Right ventricle myocardium inferior (tissue), 1 donor: ENCODE measurements at regions not wholly inside any gene's neighbourhood (a gene's known extent, or its start where the extent isn't known, plus 50 kb on each side); places are given as distances from the start of the nearest gene placed in this dataset.

ENCODE experiments used
- ATAC-seq: fragments of 200-7000 bp; cut with Tn5 transposase; one replicate; pipeline ENCODE4 v1.9.1; 2020; ENCODE audit warnings: mild to moderate bottlenecking, moderate library complexity
- DNase-seq: peaks from one replicate; pipeline ENCODE4 v3.0.0; 2021; ENCODE audit errors: missing footprints
- intact Hi-C: fragments of 100-400 bp; cut with DNase I; formaldehyde crosslinking; loops from one replicate; pipeline ENCODE4 v1.11.0; 2022
- donor health status: DM: no; HTN: yes; CAD: no; lungs with severe emphysema.

GRCh38 chr1:17877316-17877715, 122.2 kb downstream of the ACTL8 start:
- no peak for DNase-seq
- ATAC-seq: no peak
- intact Hi-C loops: no loop called here

- intact Hi-C loops: no loop called here
- ATAC-seq: no peak
- DNase-seq: no peak
These were observed 122.8 kb downstream of the ACTL8 start for GRCh38 chr1:17877896-17878295.

GRCh38 chr1:17878837-17879236, 123.7 kb downstream of the ACTL8 start:
- ATAC-seq: no peak
- DNase-seq: no peak

GRCh38 chr1:17880449-17880848, 125.3 kb downstream of the ACTL8 start:
- DNase-seq: no peak
- no peak for ATAC-seq

More at GRCh38 chr1:17878837-17879236, 123.7 kb downstream of the ACTL8 start:
- intact Hi-C loops: no loop called here

GRCh38 chr1:17881761-17882160, 126.6 kb downstream of the ACTL8 start:
- DNase-seq: no peak
- intact Hi-C loops: no loop called here
- ATAC-seq: peak; percentile 68

More at GRCh38 chr1:17880449-17880848, 125.3 kb downstream of the ACTL8 start:
- intact Hi-C loops: no loop called here

GRCh38 chr1:17883136-17883535, 128.0 kb downstream of the ACTL8 start:
- DNase-seq: no peak
- intact Hi-C loops: no loop called here

GRCh38 chr1:17883662-17884395, 128.7 kb downstream of the ACTL8 start:
- ATAC-seq: no peak
- no peak for DNase-seq
- intact Hi-C loops: no loop called here

More at GRCh38 chr1:17883136-17883535, 128.0 kb downstream of the ACTL8 start:
- ATAC-seq: no peak

GRCh38 chr1:17885663-17886320, 130.7 kb downstream of the ACTL8 start:
- intact Hi-C loops: no loop called here
- DNase-seq (no peak), ATAC-seq (no peak)

- intact Hi-C loops: no loop called here
- ATAC-seq: no peak
- DNase-seq: no peak
These were observed 131.3 kb downstream of the ACTL8 start for GRCh38 chr1:17886386-17886785.

- ATAC-seq (no peak), DNase-seq (no peak)
- intact Hi-C loops: no loop called here
These were observed 131.8 kb downstream of the ACTL8 start for GRCh38 chr1:17886838-17887441.

- no peak for DNase-seq
- ATAC-seq: no peak
- intact Hi-C loops: no loop called here
These were observed 132.7 kb downstream of the ACTL8 start for GRCh38 chr1:17887661-17888371.

GRCh38 chr1:17890056-17890814, 135.1 kb downstream of the ACTL8 start:
- no peak for ATAC-seq
- no peak for DNase-seq
- intact Hi-C loops: loop anchor here (2.0 to 5.0 kb wide), 2 partner anchors 15 to 73 kb away; no protein-coding TSS in a partner anchor

GRCh38 chr1:17890815-17891191, 135.7 kb downstream of the ACTL8 start:
- ATAC-seq (no peak), DNase-seq (no peak)
- intact Hi-C loops: loop anchor here (2.0 to 5.0 kb wide), 2 partner anchors 16 to 74 kb away; no protein-coding TSS in a partner anchor

GRCh38 chr1:17891205-17892110, 136.3 kb downstream of the ACTL8 start:
- peak; percentile 76 for DNase-seq
- intact Hi-C loops: loop anchor here (2.0 to 5.0 kb wide), 2 partner anchors 17 to 74 kb away; no protein-coding TSS in a partner anchor
- peak; percentile 70 for ATAC-seq

- peak; percentile 76 for DNase-seq
- ATAC-seq: peak; percentile 77
These were observed 137.1 kb downstream of the ACTL8 start for GRCh38 chr1:17892225-17892624.

GRCh38 chr1:17892851-17893250, 137.7 kb downstream of the ACTL8 start:
- DNase-seq: no peak
- intact Hi-C loops: loop anchor here (5.0 kb wide), 1 partner anchor 76 kb away; no protein-coding TSS in a partner anchor
- no peak for ATAC-seq

More at GRCh38 chr1:17892225-17892624, 137.1 kb downstream of the ACTL8 start:
- intact Hi-C loops: loop anchor here (5.0 kb wide), 1 partner anchor 75 kb away; no protein-coding TSS in a partner anchor
